HepG2 (cell line): ENCODE measurements at regions not wholly inside any gene's neighbourhood (a gene's known extent, or its start where the extent isn't known, plus 50 kb on each side); places are given as distances from the start of the nearest gene placed in this dataset.

ENCODE experiments used
- AHDC1 ChIP-seq: sonication (generic); formaldehyde crosslinking; IDR thresholded peaks from 2 replicates; pipeline ENCODE4 v1.5.1; 2020; ENCODE audit warnings: mild to moderate bottlenecking, missing genetic modification reagents, borderline replicate concordance
- BHLHE40 ChIP-seq: IDR thresholded peaks from 2 replicates; pipeline ENCODE4 v1.6.1; 2011; ENCODE audit warnings: low read length, improper control_type of control experiment
- CREBL2 ChIP-seq: sonication (generic); formaldehyde crosslinking; IDR thresholded peaks from 2 replicates; pipeline ENCODE4 v1.8.1; 2023; ENCODE audit warnings: missing genetic modification reagents, mild to moderate bottlenecking, borderline replicate concordance
- GABPA ChIP-seq, 2 experiments: IDR thresholded peaks; 2 replicates each; pipeline ENCODE4 v1.6.1; 2011 to 2016; ENCODE audit warnings: low read depth in 2 of 2, low read length in 1 of 2, missing biosample characterization in 1 of 2, missing genetic modification characterization in 1 of 2
- MYPOP ChIP-seq: sonication (generic); formaldehyde crosslinking; IDR thresholded peaks from 2 replicates; pipeline ENCODE4 v1.8.1; 2023; ENCODE audit warnings: mild to moderate bottlenecking, moderate library complexity, missing genetic modification reagents
- NFAT5 ChIP-seq: sonication (generic); formaldehyde crosslinking; IDR thresholded peaks from 2 replicates; pipeline ENCODE4 v1.4.0; 2020; ENCODE audit warnings: missing genetic modification reagents
- SIX4 ChIP-seq: sonication (generic); formaldehyde crosslinking; IDR thresholded peaks from 2 replicates; pipeline ENCODE4 v1.4.0; 2020; ENCODE audit warnings: missing genetic modification reagents
- SP4 ChIP-seq: sonication (generic); formaldehyde crosslinking; IDR thresholded peaks from 2 replicates; pipeline ENCODE4 v1.8.1; 2023; ENCODE audit warnings: mild to moderate bottlenecking, missing genetic modification reagents
- TBX2 ChIP-seq: sonication (generic); formaldehyde crosslinking; IDR thresholded peaks from 2 replicates; pipeline ENCODE4 v1.5.0; 2020; ENCODE audit warnings: missing genetic modification reagents, mild to moderate bottlenecking, borderline replicate concordance
- ZNF337 ChIP-seq: sonication (generic); formaldehyde crosslinking; IDR thresholded peaks from 2 replicates; pipeline ENCODE4 v1.5.1; 2020; ENCODE audit warnings: missing genetic modification reagents, low read depth, mild to moderate bottlenecking, borderline replicate concordance
- ZNF432 ChIP-seq: sonication (generic); formaldehyde crosslinking; IDR thresholded peaks from 2 replicates; pipeline ENCODE4 v1.5.0; 2020; ENCODE audit warnings: missing genetic modification reagents, mild to moderate bottlenecking, borderline replicate concordance
- ZNF558 ChIP-seq: sonication (generic); formaldehyde crosslinking; IDR thresholded peaks from 2 replicates; pipeline ENCODE4 v1.9.0; 2022; ENCODE audit warnings: mild to moderate bottlenecking, missing genetic modification reagents, borderline replicate concordance
- ZNF710 ChIP-seq: sonication (generic); formaldehyde crosslinking; IDR thresholded peaks from 2 replicates; pipeline ENCODE4 v1.5.0; 2020; ENCODE audit warnings: mild to moderate bottlenecking, missing genetic modification reagents, borderline replicate concordance

- no peak for TF ChIP-seq NFAT5 (CRISPR knock-in tag)
- no peak for TF ChIP-seq ZNF710 (CRISPR knock-in tag)
- no peak for TF ChIP-seq BHLHE40
- no peak for TF ChIP-seq GABPA (IDR thresholded peaks at IDR 0.05; ENCODE audit: low read depth, low read length)
- no peak for TF ChIP-seq GABPA (CRISPR knock-in tag; IDR thresholded peaks at IDR 0.05; ENCODE audit: low read depth)
- no peak for TF ChIP-seq TBX2 (CRISPR knock-in tag)
- TF ChIP-seq SP4 (CRISPR knock-in tag), result no peak
- TF ChIP-seq CREBL2 (CRISPR knock-in tag), result no peak
- no peak for TF ChIP-seq SIX4 (CRISPR knock-in tag)
- no peak for TF ChIP-seq ZNF558 (CRISPR knock-in tag)
- TF ChIP-seq ZNF337 (CRISPR knock-in tag), result no peak
- no peak for TF ChIP-seq ZNF432
- no peak for TF ChIP-seq AHDC1 (CRISPR knock-in tag)
- TF ChIP-seq MYPOP, result no peak
- TF ChIP-seq, all 625 proteins: peak for 0
These were observed 223.9 kb downstream of the LY86 start (continued) for GRCh38 chr6:6812427-6812826.
